ENCODE measurements at regions not wholly inside any gene's neighbourhood (a gene's known extent, or its start where the extent isn't known, plus 50 kb on each side); places are given as distances from the start of the nearest gene placed in this dataset.

- Histone ChIP-seq H3K9me3 (peaks cover 0 to 12% (median 9%) of the 10 kb centered on the region in 8 donors), H3K4me1 (no peaks in the 10 kb centered on the region), H3K27me3 (replicated peaks in 1 of 7) (no peaks in the 10 kb centered on the region), H3K27ac (no peak overlapping the region), H3K4me3 (no peak overlapping the region), H3K36me3 (no peaks in the 10 kb centered on the region)
- intact Hi-C loops (cut with DNase I; ENCODE audit: low total_unique reads) = no loop called here
- TF ChIP-seq POLR2AphosphoS5 (IDR thresholded peaks at IDR 0.05) (no peak), CTCF (IDR thresholded peaks at IDR 0.05 in 8 of 11, conservative IDR thresholded peaks at IDR 0.05 in 3 of 11) (no peak), POLR2A (IDR thresholded peaks at IDR 0.05) (no peak)
- no peak for DNase-seq
- WGBS, 5 donors = 71 to 91% (median 78%) methylated on average over 3 of the region's 3 CpGs
Observed at GRCh38 chr5:65087154-65087553, 318.4 kb downstream of the CWC27 start.

GRCh38 chr5:65094279-65094678 lies 325.5 kb downstream of the CWC27 start:
- Histone ChIP-seq H3K36me3 (no peaks in the 10 kb centered on the region), H3K27ac (no peak overlapping the region), H3K4me1 (no peaks in the 10 kb centered on the region), H3K4me3 (no peak overlapping the region), H3K9me3 (peaks cover 0 to 12% (median 9%) of the 10 kb centered on the region in 8 donors), H3K27me3 (replicated peaks in 1 of 7) (no peaks in the 10 kb centered on the region)
- TF ChIP-seq CTCF (IDR thresholded peaks at IDR 0.05 in 8 of 11, conservative IDR thresholded peaks at IDR 0.05 in 3 of 11) (no peak), POLR2AphosphoS5 (IDR thresholded peaks at IDR 0.05) (no peak), POLR2A (IDR thresholded peaks at IDR 0.05) (no peak)
- intact Hi-C loops (cut with DNase I; ENCODE audit: low total_unique reads) = no loop called here
- no peak for DNase-seq
- 77 to 80% (median 78%) methylated on average over 5 of the region's 5 CpGs for WGBS, 5 donors

- Histone ChIP-seq H3K4me3 (no peak overlapping the region), H3K27ac (no peak overlapping the region), H3K27me3 (replicated peaks in 1 of 7) (no peaks in the 10 kb centered on the region), H3K4me1 (peaks cover 0 to 11% (median under 1%) of the 10 kb centered on the region in 6 donors), H3K9me3 (no peaks in the 10 kb centered on the region), H3K36me3 (no peaks in the 10 kb centered on the region)
- WGBS, 5 donors = 75 to 87% (median 76%) methylated on average over 3 of the region's 3 CpGs
- TF ChIP-seq POLR2A (IDR thresholded peaks at IDR 0.05) (no peak), POLR2AphosphoS5 (IDR thresholded peaks at IDR 0.05) (no peak), CTCF (IDR thresholded peaks at IDR 0.05 in 8 of 11, conservative IDR thresholded peaks at IDR 0.05 in 3 of 11) (no peak)
- DNase-seq = no peak
- intact Hi-C loops (cut with DNase I; ENCODE audit: low total_unique reads) = no loop called here
Observed at GRCh38 chr5:65098393-65098792, 329.7 kb downstream of the CWC27 start.

All from spleen (tissue), 11 donors.